Neural cell (in vitro differentiated cells): ENCODE measurements at regions not wholly inside any gene's neighbourhood (a gene's known extent, or its start where the extent isn't known, plus 50 kb on each side); places are given as distances from the start of the nearest gene placed in this dataset.

Experiments
- H2AFZ ChIP-seq: fragments of 200-600, 300-800 bp; sonication (generic), shearing (Covaris generic); 2 replicates; pipeline ENCODE4 v1.6.0; 2014; ENCODE audit warnings: low read depth, mild to moderate bottlenecking, antibody characterized with exemption, low read length, moderate library complexity
- H3F3A ChIP-seq: fragments of 200-600 bp; shearing (Covaris generic); 2 replicates; pipeline ENCODE4 v1.6.1; 2016; ENCODE audit warnings: mild to moderate bottlenecking, moderate library complexity, mixed read lengths, antibody characterized with exemption, low read length; ENCODE audit not compliant: insufficient read depth, poor library complexity, severe bottlenecking
- H3K27ac ChIP-seq: fragments of 200-600, 300-800 bp; sonication (generic), shearing (Covaris generic); 2 replicates; pipeline ENCODE4 v1.5.1; 2014; ENCODE audit warnings: mild to moderate bottlenecking, low read length, moderate library complexity
- H3K27me3 ChIP-seq: fragments of 300-800, 200-600 bp; sonication (generic), shearing (Covaris generic); 2 replicates; pipeline ENCODE4 v1.6.0; 2014; ENCODE audit warnings: mild to moderate bottlenecking, low read depth, low read length, moderate library complexity; ENCODE audit not compliant: insufficient read depth
- H3K36me3 ChIP-seq: fragments of 300-800, 200-600 bp; sonication (generic), shearing (Covaris generic); 2 replicates; pipeline ENCODE4 v1.5.1; 2014; ENCODE audit warnings: mild to moderate bottlenecking, antibody characterized with exemption, low read length, moderate library complexity; ENCODE audit not compliant: insufficient read depth
- H3K4me2 ChIP-seq: fragments of 300-800, 200-600 bp; sonication (generic), shearing (Covaris generic); 2 replicates; pipeline ENCODE4 v1.6.0; 2014; ENCODE audit warnings: mild to moderate bottlenecking, low read length
- H3K4me3 ChIP-seq: fragments of 300-800, 200-600 bp; sonication (generic), shearing (Covaris generic); 2 replicates; pipeline ENCODE4 v1.5.1; 2014; ENCODE audit warnings: mild to moderate bottlenecking, low read length, moderate library complexity
- H3K79me2 ChIP-seq: fragments of 200-600 bp; shearing (Covaris generic); replicated peaks from 2 replicates; pipeline ENCODE4 v1.6.0; 2014; ENCODE audit warnings: mild to moderate bottlenecking, low read length, moderate library complexity; ENCODE audit not compliant: insufficient read depth
- H3K9ac ChIP-seq: fragments of 300-800, 200-600 bp; sonication (generic), shearing (Covaris generic); 2 replicates; pipeline ENCODE4 v1.6.1; 2016; ENCODE audit warnings: mild to moderate bottlenecking, low read length, mixed read lengths
- H3K9me2 ChIP-seq: fragments of 200-600 bp; shearing (Covaris generic); 2 replicates; pipeline ENCODE4 v1.6.1; 2016; ENCODE audit warnings: mild to moderate bottlenecking, low read length, mixed read lengths; ENCODE audit not compliant: insufficient read depth
- H3K9me3 ChIP-seq: fragments of 200-600, 300-800 bp; sonication (generic), shearing (Covaris generic); 2 replicates; pipeline ENCODE4 v1.6.1; 2016; ENCODE audit warnings: mild to moderate bottlenecking, mixed run types, low read length, moderate library complexity, mixed read lengths
- H4K20me1 ChIP-seq: fragments of 200-600 bp; shearing (Covaris generic); 2 replicates; pipeline ENCODE4 v1.6.1; 2016; ENCODE audit warnings: mild to moderate bottlenecking, mixed run types; ENCODE audit not compliant: insufficient read depth
- CTCF ChIP-seq: fragments of 450-650 bp; IDR thresholded peaks from 2 replicates; pipeline ENCODE4 v1.5.1; 2014; ENCODE audit warnings: antibody characterized with exemption, mild to moderate bottlenecking, moderate library complexity; ENCODE audit not compliant: poor library complexity, severe bottlenecking
- EP300 ChIP-seq: fragments of 450-650 bp; conservative IDR thresholded peaks from 2 replicates; pipeline ENCODE4 v1.6.1; 2014; ENCODE audit warnings: antibody characterized with exemption, mild to moderate bottlenecking, moderate library complexity; ENCODE audit not compliant: poor library complexity, severe bottlenecking
- EZH2 ChIP-seq: fragments of 200-600, 300-800 bp; shearing (Covaris generic), sonication (generic); IDR thresholded peaks from 2 replicates; pipeline ENCODE4 v1.6.1; 2014; ENCODE audit warnings: antibody characterized with exemption, low read length, borderline replicate concordance, mild to moderate bottlenecking; ENCODE audit not compliant: insufficient read depth, poor library complexity, severe bottlenecking
- MXI1 ChIP-seq: fragments of 450-650 bp; conservative IDR thresholded peaks from 2 replicates; pipeline ENCODE4 v1.6.1; 2014; ENCODE audit warnings: antibody characterized with exemption, mild to moderate bottlenecking; ENCODE audit not compliant: poor library complexity, severe bottlenecking
- POLR2AphosphoS5 ChIP-seq: IDR thresholded peaks from 2 replicates; pipeline ENCODE4 v1.6.1; 2012
- RAD21 ChIP-seq: fragments of 450-650 bp; conservative IDR thresholded peaks from 2 replicates; pipeline ENCODE4 v1.6.1; 2014; ENCODE audit warnings: antibody characterized with exemption, mild to moderate bottlenecking, moderate library complexity
- REST ChIP-seq: IDR thresholded peaks from 2 replicates; pipeline ENCODE4 v1.6.1; 2012; ENCODE audit warnings: borderline replicate concordance
- SMC3 ChIP-seq: fragments of 450-650 bp; conservative IDR thresholded peaks from 2 replicates; pipeline ENCODE4 v1.6.1; 2014; ENCODE audit warnings: antibody characterized with exemption, mild to moderate bottlenecking, moderate library complexity; ENCODE audit not compliant: poor library complexity
- TAF1 ChIP-seq: IDR thresholded peaks from 2 replicates; pipeline ENCODE4 v1.6.1; 2012; ENCODE audit warnings: low read depth

GRCh38 chr13:40160618-40161350 lies 505.3 kb downstream of the COG6 start:
- Histone ChIP-seq H3K27me3 (no peaks in the 10 kb centered on the region), H3F3A (no peaks in the 10 kb centered on the region), H4K20me1 (no peaks in the 10 kb centered on the region), H2AFZ (no peak overlapping the region), H3K9me3 (no peaks in the 10 kb centered on the region), H3K9me2 (no peaks in the 10 kb centered on the region), H3K9ac (no peak overlapping the region), H3K4me3 (no peak overlapping the region), H3K27ac (no peak overlapping the region), H3K36me3 (no peaks in the 10 kb centered on the region), H3K79me2 (no peaks in the 10 kb centered on the region), H3K4me2 (no peak overlapping the region)
- no peak for TF ChIP-seq TAF1
- TF ChIP-seq POLR2AphosphoS5, result no peak
- TF ChIP-seq SMC3, result no peak
- TF ChIP-seq EP300, result no peak
- TF ChIP-seq MXI1, result no peak
- no peak for TF ChIP-seq EZH2
- TF ChIP-seq REST, result no peak
- no peak for TF ChIP-seq RAD21
- no peak for TF ChIP-seq CTCF

GRCh38 chr13:40161351-40161810 lies 505.1 kb downstream of the FOXO1 start:
- no peak for TF ChIP-seq EZH2
- TF ChIP-seq REST, result no peak
- no peak for TF ChIP-seq POLR2AphosphoS5
- no peak for TF ChIP-seq RAD21
- TF ChIP-seq TAF1, result no peak
- TF ChIP-seq EP300, result no peak
- no peak for TF ChIP-seq SMC3
- TF ChIP-seq CTCF, result no peak
- TF ChIP-seq MXI1, result no peak
- no peak overlapping the region for H3K27ac ChIP-seq
- no peaks in the 10 kb centered on the region for H3F3A ChIP-seq
- H3K4me2 ChIP-seq, result no peak overlapping the region
- H3K9ac ChIP-seq, result no peak overlapping the region
- H3K9me2 ChIP-seq, result no peaks in the 10 kb centered on the region
- H3K4me3 ChIP-seq, result no peak overlapping the region
- H3K27me3 ChIP-seq, result no peaks in the 10 kb centered on the region
- H4K20me1 ChIP-seq, result no peaks in the 10 kb centered on the region
- no peaks in the 10 kb centered on the region for H3K36me3 ChIP-seq
- H3K79me2 ChIP-seq, result no peaks in the 10 kb centered on the region
- H2AFZ ChIP-seq, result no peak overlapping the region
- no peaks in the 10 kb centered on the region for H3K9me3 ChIP-seq
